ENCODE measurements at regions not wholly inside any gene's neighbourhood (a gene's known extent, or its start where the extent isn't known, plus 50 kb on each side); places are given as distances from the start of the nearest gene placed in this dataset.

DNA sequence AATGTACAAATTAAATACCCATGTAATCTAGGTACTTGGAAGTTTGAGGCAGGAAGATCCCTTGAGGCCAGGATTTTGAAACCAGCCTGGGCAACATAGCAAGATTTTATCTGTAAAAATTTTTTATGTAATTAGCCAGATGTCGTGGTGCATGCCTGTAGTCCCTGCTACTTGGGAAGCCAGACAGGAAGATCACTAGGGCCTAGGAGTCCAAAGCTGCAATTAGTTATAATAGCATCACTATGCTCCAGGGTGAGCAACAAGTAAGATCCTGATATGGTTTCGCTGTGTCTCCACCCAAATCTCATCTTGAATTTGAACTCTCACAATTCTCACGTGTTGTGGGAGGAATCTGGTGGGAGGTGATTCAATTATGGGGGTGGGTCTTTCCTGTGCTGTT, 535.8 kb downstream of the TENT5A start:
- TF ChIP-seq, protein P1, sequence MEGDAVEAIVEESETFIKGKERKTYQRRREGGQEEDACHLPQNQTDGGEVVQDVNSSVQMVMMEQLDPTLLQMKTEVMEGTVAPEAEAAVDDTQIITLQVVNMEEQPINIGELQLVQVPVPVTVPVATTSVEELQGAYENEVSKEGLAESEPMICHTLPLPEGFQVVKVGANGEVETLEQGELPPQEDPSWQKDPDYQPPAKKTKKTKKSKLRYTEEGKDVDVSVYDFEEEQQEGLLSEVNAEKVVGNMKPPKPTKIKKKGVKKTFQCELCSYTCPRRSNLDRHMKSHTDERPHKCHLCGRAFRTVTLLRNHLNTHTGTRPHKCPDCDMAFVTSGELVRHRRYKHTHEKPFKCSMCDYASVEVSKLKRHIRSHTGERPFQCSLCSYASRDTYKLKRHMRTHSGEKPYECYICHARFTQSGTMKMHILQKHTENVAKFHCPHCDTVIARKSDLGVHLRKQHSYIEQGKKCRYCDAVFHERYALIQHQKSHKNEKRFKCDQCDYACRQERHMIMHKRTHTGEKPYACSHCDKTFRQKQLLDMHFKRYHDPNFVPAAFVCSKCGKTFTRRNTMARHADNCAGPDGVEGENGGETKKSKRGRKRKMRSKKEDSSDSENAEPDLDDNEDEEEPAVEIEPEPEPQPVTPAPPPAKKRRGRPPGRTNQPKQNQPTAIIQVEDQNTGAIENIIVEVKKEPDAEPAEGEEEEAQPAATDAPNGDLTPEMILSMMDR (IDR thresholded peaks at IDR 0.05), result no peak
- TF ChIP-seq, protein P2, sequence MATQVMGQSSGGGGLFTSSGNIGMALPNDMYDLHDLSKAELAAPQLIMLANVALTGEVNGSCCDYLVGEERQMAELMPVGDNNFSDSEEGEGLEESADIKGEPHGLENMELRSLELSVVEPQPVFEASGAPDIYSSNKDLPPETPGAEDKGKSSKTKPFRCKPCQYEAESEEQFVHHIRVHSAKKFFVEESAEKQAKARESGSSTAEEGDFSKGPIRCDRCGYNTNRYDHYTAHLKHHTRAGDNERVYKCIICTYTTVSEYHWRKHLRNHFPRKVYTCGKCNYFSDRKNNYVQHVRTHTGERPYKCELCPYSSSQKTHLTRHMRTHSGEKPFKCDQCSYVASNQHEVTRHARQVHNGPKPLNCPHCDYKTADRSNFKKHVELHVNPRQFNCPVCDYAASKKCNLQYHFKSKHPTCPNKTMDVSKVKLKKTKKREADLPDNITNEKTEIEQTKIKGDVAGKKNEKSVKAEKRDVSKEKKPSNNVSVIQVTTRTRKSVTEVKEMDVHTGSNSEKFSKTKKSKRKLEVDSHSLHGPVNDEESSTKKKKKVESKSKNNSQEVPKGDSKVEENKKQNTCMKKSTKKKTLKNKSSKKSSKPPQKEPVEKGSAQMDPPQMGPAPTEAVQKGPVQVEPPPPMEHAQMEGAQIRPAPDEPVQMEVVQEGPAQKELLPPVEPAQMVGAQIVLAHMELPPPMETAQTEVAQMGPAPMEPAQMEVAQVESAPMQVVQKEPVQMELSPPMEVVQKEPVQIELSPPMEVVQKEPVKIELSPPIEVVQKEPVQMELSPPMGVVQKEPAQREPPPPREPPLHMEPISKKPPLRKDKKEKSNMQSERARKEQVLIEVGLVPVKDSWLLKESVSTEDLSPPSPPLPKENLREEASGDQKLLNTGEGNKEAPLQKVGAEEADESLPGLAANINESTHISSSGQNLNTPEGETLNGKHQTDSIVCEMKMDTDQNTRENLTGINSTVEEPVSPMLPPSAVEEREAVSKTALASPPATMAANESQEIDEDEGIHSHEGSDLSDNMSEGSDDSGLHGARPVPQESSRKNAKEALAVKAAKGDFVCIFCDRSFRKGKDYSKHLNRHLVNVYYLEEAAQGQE (IDR thresholded peaks at IDR 0.05; ENCODE audit: insufficient read depth in 1 of 2, low read depth in 2 of 2, low read length in 1 of 2), result no peak
- no peak for TF ChIP-seq POLR2AphosphoS5 (IDR thresholded peaks at IDR 0.05; ENCODE audit: low read depth, low read length)
